GM23338 (cell line): ENCODE measurements at regions not wholly inside any gene's neighbourhood (a gene's known extent, or its start where the extent isn't known, plus 50 kb on each side); places are given as distances from the start of the nearest gene placed in this dataset.
"Not testable (repeated sequence)": the region's sequence is repeated elsewhere in the genome, so short reads cannot be mapped to it uniquely, and the experiment has no call there.

ENCODE experiments used
- ATAC-seq: fragments of 200-7000 bp; cut with Tn5 transposase; 3 replicates; pipeline ENCODE4 v1.9.1; 2020
- DNase-seq: peaks from one replicate; pipeline ENCODE4 v3.0.0-alpha.2; 2015; ENCODE audit warnings: low spot score
- H2AFZ ChIP-seq: fragments of 200-600 bp; sonication (generic); 2 replicates; pipeline ENCODE4 v1.8.0; 2016; ENCODE audit warnings: antibody characterized with exemption, mild to moderate bottlenecking, moderate library complexity
- H3F3A ChIP-seq: fragments of 200-600 bp; sonication (generic); replicated peaks from 2 replicates; pipeline ENCODE4 v1.8.0; 2017; ENCODE audit warnings: antibody characterized with exemption, mixed run types, low read depth
- H3K27ac ChIP-seq: fragments of 200-600 bp; sonication (generic); 2 replicates; pipeline ENCODE4 v1.6.1; 2016; ENCODE audit warnings: low read depth
- H3K27me3 ChIP-seq: fragments of 200-600 bp; sonication (generic); 2 replicates; pipeline ENCODE4 v1.8.0; 2016; ENCODE audit warnings: mild to moderate bottlenecking, mixed run types, moderate library complexity; ENCODE audit not compliant: insufficient read depth
- H3K36me3 ChIP-seq: fragments of 200-600 bp; sonication (generic); 2 replicates; pipeline ENCODE4 v1.8.0; 2016; ENCODE audit warnings: mild to moderate bottlenecking; ENCODE audit not compliant: insufficient read depth
- H3K4me1 ChIP-seq: fragments of 200-600 bp; sonication (generic); 2 replicates; pipeline ENCODE4 v1.8.0; 2016; ENCODE audit warnings: mild to moderate bottlenecking, moderate library complexity; ENCODE audit not compliant: insufficient read depth
- H3K4me2 ChIP-seq: fragments of 200-600 bp; sonication (generic); 2 replicates; pipeline ENCODE4 v1.7.1; 2017; ENCODE audit warnings: mixed run types
- H3K4me3 ChIP-seq: fragments of 200-600 bp; sonication (generic); 2 replicates; pipeline ENCODE4 v1.6.1; 2016; ENCODE audit warnings: mixed run types
- H3K79me2 ChIP-seq: fragments of 200-600 bp; sonication (generic); replicated peaks from 2 replicates; pipeline ENCODE4 v1.8.0; 2017; ENCODE audit warnings: mild to moderate bottlenecking; ENCODE audit not compliant: insufficient read depth
- H3K9me2 ChIP-seq: fragments of 200-600 bp; sonication (generic); 2 replicates; pipeline ENCODE4 v1.8.0; 2017; ENCODE audit not compliant: insufficient read depth
- H4K20me1 ChIP-seq: fragments of 200-600 bp; sonication (generic); replicated peaks from 2 replicates; pipeline ENCODE4 v1.8.0; 2017; ENCODE audit warnings: mild to moderate bottlenecking; ENCODE audit not compliant: insufficient read depth
- H3K27ac Mint-ChIP-seq: 2 replicates; pipeline ENCODE4 v1.8.0; 2020; ENCODE audit warnings: inconsistent platforms, mild to moderate bottlenecking, moderate library complexity, mixed read lengths
- H3K27me3 Mint-ChIP-seq: 3 replicates; pipeline ENCODE4 v1.8.0; 2022; ENCODE audit warnings: low read depth, mild to moderate bottlenecking, moderate library complexity, mixed read lengths, inconsistent platforms; ENCODE audit not compliant: insufficient read depth, poor library complexity
- H3K36me3 Mint-ChIP-seq: 3 replicates; pipeline ENCODE4 v1.8.0; 2021; ENCODE audit warnings: low read depth, mild to moderate bottlenecking, inconsistent platforms, moderate library complexity, mixed read lengths
- H3K4me1 Mint-ChIP-seq: 3 replicates; pipeline ENCODE4 v1.8.0; 2020; ENCODE audit warnings: mild to moderate bottlenecking, inconsistent platforms, mixed read lengths
- H3K4me3 Mint-ChIP-seq: 3 replicates; pipeline ENCODE4 v1.8.0; 2021; ENCODE audit warnings: moderate library complexity, mild to moderate bottlenecking, inconsistent platforms, mixed read lengths
- H3K9me3 Mint-ChIP-seq: 3 replicates; pipeline ENCODE4 v1.8.0; 2020; ENCODE audit warnings: moderate library complexity, mild to moderate bottlenecking, inconsistent platforms, mixed read lengths
- JUNB ChIP-seq: IDR thresholded peaks from one replicate; pipeline ENCODE4 v1.6.1; 2016; ENCODE audit warnings: antibody characterized with exemption; ENCODE audit not compliant: unreplicated experiment
- POLR2AphosphoS5 ChIP-seq: IDR thresholded peaks from 2 replicates; pipeline ENCODE4 v1.6.1; 2016; ENCODE audit warnings: antibody characterized with exemption, low read depth
- REST ChIP-seq: IDR thresholded peaks from one replicate; pipeline ENCODE4 v1.6.1; 2018; ENCODE audit warnings: antibody characterized with exemption; ENCODE audit not compliant: unreplicated experiment
- ZNF331 ChIP-seq: fragments of 250-450 bp; sonication (Bioruptor Pico); IDR thresholded peaks from 2 replicates; pipeline ENCODE4 v1.5.0; 2020; ENCODE audit warnings: low read depth, mild to moderate bottlenecking, moderate library complexity
- TF ChIP-seq, protein P1 (sequence below), 2 experiments: fragments of 200-600 bp in 1 of 2; sonication (generic) in 1 of 2; conservative IDR thresholded peaks; 2 replicates each; pipeline versions ENCODE4 v1.5.1 to v1.6.1; 2016 to 2017; ENCODE audit warnings: antibody characterized with exemption in 2 of 2, low read depth in 2 of 2, mild to moderate bottlenecking in 2 of 2, moderate library complexity in 1 of 2

DNA sequence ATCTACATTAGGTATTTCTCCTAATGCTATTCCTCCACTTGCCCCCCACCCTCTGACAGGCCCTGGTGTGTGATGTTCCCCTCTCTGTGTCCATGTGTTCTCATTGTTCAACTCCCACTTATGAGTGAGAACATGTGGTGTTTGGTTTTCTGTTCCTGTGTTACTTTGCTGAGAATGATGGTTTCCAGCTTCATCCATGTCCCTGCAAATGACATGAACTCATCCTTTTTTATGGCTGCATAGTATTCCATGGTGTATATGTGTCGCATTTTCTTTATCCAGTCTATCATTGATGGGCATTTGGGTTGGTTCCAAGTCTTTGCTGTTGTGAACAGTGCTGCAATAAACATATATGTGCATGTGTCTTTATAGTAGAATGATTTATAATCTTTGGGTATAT, 50.6 kb upstream of the GRHL3 start:
- not testable (repeated sequence) for H3K79me2 ChIP-seq, H3K4me3 ChIP-seq, H3K27me3 Mint-ChIP-seq, H2AFZ ChIP-seq, H3K4me1 Mint-ChIP-seq, H3K27ac Mint-ChIP-seq, ATAC-seq, H3K4me1 ChIP-seq, H3K27ac ChIP-seq, DNase-seq, H3K9me2 ChIP-seq, H4K20me1 ChIP-seq, H3K27me3 ChIP-seq, H3K4me3 Mint-ChIP-seq, H3K4me2 ChIP-seq, H3K36me3 ChIP-seq, H3K36me3 Mint-ChIP-seq, H3F3A ChIP-seq, H3K9me3 Mint-ChIP-seq

DNA sequence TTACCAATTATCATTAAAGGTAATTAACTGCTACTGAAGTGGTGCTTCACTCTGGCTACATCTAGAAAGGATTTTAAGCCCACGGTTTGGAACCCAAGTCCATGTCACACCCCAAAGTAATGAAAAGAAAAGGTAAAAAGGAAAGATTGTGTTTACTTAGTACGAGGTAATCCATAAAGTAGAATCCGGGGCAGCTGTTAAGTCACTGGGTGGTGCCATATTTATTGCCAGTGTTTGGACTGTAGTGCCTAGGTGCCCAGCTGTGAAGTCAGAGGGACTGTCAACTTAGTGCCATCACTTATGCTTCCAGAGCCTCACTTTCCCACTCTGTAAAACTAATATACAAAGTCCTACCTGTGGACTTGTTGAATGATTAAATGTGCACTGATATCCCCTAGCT, 52.2 kb upstream of the GRHL3 start:
- H3K4me2 ChIP-seq: no peak overlapping the region
- Mint-ChIP-seq H3K4me3 (no peak overlapping the region), H3K27ac (no peak overlapping the region), H3K4me1 (peaks cover 2% of the 10 kb centered on the region; the same call in 2 of the 3 replicates), H3K9me3 (peaks cover 9% of the 10 kb centered on the region), H3K27me3 (peaks cover 2% of the 10 kb centered on the region), H3K36me3 (0 out of 3 replicates have a peak, but pooled peaks cover 2% of the 10 kb centered on the region)
- H3K4me1 ChIP-seq: no peaks in the 10 kb centered on the region
- H2AFZ ChIP-seq: no peak overlapping the region
- no peaks in the 10 kb centered on the region for H3F3A ChIP-seq
- DNase-seq: no peak
- no peak overlapping the region for H3K27ac ChIP-seq
- TF ChIP-seq, protein P1, sequence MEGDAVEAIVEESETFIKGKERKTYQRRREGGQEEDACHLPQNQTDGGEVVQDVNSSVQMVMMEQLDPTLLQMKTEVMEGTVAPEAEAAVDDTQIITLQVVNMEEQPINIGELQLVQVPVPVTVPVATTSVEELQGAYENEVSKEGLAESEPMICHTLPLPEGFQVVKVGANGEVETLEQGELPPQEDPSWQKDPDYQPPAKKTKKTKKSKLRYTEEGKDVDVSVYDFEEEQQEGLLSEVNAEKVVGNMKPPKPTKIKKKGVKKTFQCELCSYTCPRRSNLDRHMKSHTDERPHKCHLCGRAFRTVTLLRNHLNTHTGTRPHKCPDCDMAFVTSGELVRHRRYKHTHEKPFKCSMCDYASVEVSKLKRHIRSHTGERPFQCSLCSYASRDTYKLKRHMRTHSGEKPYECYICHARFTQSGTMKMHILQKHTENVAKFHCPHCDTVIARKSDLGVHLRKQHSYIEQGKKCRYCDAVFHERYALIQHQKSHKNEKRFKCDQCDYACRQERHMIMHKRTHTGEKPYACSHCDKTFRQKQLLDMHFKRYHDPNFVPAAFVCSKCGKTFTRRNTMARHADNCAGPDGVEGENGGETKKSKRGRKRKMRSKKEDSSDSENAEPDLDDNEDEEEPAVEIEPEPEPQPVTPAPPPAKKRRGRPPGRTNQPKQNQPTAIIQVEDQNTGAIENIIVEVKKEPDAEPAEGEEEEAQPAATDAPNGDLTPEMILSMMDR (conservative IDR thresholded peaks at IDR 0.05; ENCODE audit: low read depth in 2 of 2): no peak
- TF ChIP-seq REST (no peak), POLR2AphosphoS5 (no peak), ZNF331 (CRISPR knock-in tag) (no peak), JUNB (no peak)
- no peaks in the 10 kb centered on the region for H3K27me3 ChIP-seq
- no peaks in the 10 kb centered on the region for H3K79me2 ChIP-seq
- no peaks in the 10 kb centered on the region for H3K36me3 ChIP-seq
- no peak overlapping the region for H3K4me3 ChIP-seq
- H4K20me1 ChIP-seq: no peaks in the 10 kb centered on the region
- H3K9me2 ChIP-seq: 0 out of 2 replicates have a peak, but pooled peaks cover 3% of the 10 kb centered on the region
- no peak for ATAC-seq
